ENCODE measurements at regions not wholly inside any gene's neighbourhood (a gene's known extent, or its start where the extent isn't known, plus 50 kb on each side); places are given as distances from the start of the nearest gene placed in this dataset.

GRCh38 chr6:134117409-134117808 lies 65.0 kb upstream of the SLC2A12 start:
- POLR2A ChIA-PET, result no interaction called here
- CTCF ChIA-PET, result interaction anchor here (0.7 to 1.1 kb wide), 2 partner anchors 421 to 705 kb away, joined by 3 read pairs; no protein-coding TSS in a partner anchor
- ATAC-seq, result no peak; the same call in 2 of the 3 replicates
- WGBS (ENCODE audit: insufficient coverage, insufficient replicate concordance, low lambda C conversion rate, missing lambda C conversion rate), result 9% methylated on average over 6 of the region's 6 CpGs
- RAD21 ChIA-PET (ENCODE audit: unreplicated experiment), result no interaction called here
- no TSS peak for BruUV-seq (replicated peaks)
- no peaks in the 10 kb centered on the region for H4K20me1 ChIP-seq (ENCODE audit: control insufficient read depth, insufficient read depth)
- intact Hi-C loops (cut with micrococcal nuclease; ENCODE audit: unreplicated experiment), result no loop called here
- no peak overlapping the region for H3K9ac ChIP-seq (ENCODE audit: control insufficient read depth, insufficient read depth, low read length)
- H3K9me3 ChIP-seq (replicated peaks; ENCODE audit: control insufficient read depth, insufficient read depth, low read length), result no peaks in the 10 kb centered on the region
- no peak overlapping the region for H3K4me3 ChIP-seq
- H2AFZ ChIP-seq (ENCODE audit: control insufficient read depth, low read depth, low read length), result no peak overlapping the region
- in situ Hi-C loops (cut with MboI), result no loop called here
- peaks cover 0 to 3% of the 10 kb centered on the region in 2 experiments; a peak in 2 of 4 replicates for H3K27me3 ChIP-seq (replicated peaks in 1 of 2; ENCODE audit: control insufficient read depth in 2 of 2, insufficient read depth in 2 of 2, low read length in 1 of 2)
- H3K79me2 ChIP-seq (ENCODE audit: control insufficient read depth, insufficient read depth, low read length), result no peaks in the 10 kb centered on the region
- FAIRE-seq, result no peak
- SMC1A ChIA-PET (ENCODE audit: uncharacterized antibody, unreplicated experiment), result interaction anchor here (1.2 kb wide), 1 partner anchor 10 kb away, joined by 3 read pairs; no protein-coding TSS in a partner anchor
- DNase-seq (ENCODE audit: low read depth, low spot score), result no peak
- no peaks in the 10 kb centered on the region for H3K4me1 ChIP-seq (ENCODE audit: control insufficient read depth, insufficient read depth, low read length)
- H3K4me2 ChIP-seq (ENCODE audit: control insufficient read depth, insufficient read depth), result no peak overlapping the region
- TF ChIP-seq NR2F1 (conservative IDR thresholded peaks at IDR 0.05), result no peak
- TF ChIP-seq CHD4 (IDR thresholded peaks at IDR 0.05), result no peak
- TF ChIP-seq HSF1 (IDR thresholded peaks at IDR 0.05; ENCODE audit: low read depth, low read length), result no peak
- no peak for TF ChIP-seq IRF3 (IDR thresholded peaks at IDR 0.05)
- TF ChIP-seq CTCF (IDR thresholded peaks at IDR 0.05 in 2 of 3, conservative IDR thresholded peaks at IDR 0.05 in 1 of 3; ENCODE audit: control insufficient read depth in 2 of 3, extremely low read depth in 1 of 3, insufficient read depth in 1 of 3, low read depth in 3 of 3, low read length in 3 of 3), result no peak
- no peaks in the 10 kb centered on the region for H3K36me3 ChIP-seq (ENCODE audit: control insufficient read depth in 2 of 2, insufficient read depth in 2 of 2, low read length in 1 of 2)
- H3K27ac ChIP-seq (ENCODE audit: control insufficient read depth, insufficient read depth), result no peak overlapping the region

Measured in GM12878 (cell line).